ENCODE measurements at regions not wholly inside any gene's neighbourhood (a gene's known extent, or its start where the extent isn't known, plus 50 kb on each side); places are given as distances from the start of the nearest gene placed in this dataset.

- TF ChIP-seq POLR2AphosphoS5 (IDR thresholded peaks at IDR 0.05; ENCODE audit: insufficient read depth in 1 of 2, low read depth in 1 of 2) (no peak), CTCF (IDR thresholded peaks at IDR 0.05) (no peak), POLR2A (IDR thresholded peaks at IDR 0.05) (no peak)
These were observed 306.4 kb downstream of the CD83 start for GRCh38 chr6:14423955-14424354.
